ENCODE measurements at regions not wholly inside any gene's neighbourhood (a gene's known extent, or its start where the extent isn't known, plus 50 kb on each side); places are given as distances from the start of the nearest gene placed in this dataset.

DNA sequence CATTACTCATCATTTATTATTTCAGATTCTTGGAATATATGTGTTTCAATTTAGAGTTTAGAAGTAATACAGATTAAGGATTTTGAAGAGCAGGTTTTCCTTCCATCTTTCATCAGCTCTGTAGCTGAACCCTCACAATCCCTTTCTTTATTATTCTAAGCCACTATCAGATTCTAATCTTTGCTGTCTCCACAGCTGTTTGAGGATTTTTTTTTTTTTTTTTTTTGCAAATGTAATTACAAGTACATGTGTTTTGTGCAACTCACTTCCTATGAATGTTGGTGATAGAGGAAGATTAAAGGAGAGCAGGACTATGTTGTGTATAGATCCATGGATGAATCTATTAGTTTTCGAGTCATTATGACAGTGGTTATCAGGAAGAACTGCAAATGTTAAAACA lies 87.4 kb upstream of the TENM3 start:
- peaks cover 2% of the 10 kb centered on the region for H3K36me3 ChIP-seq (ENCODE audit: insufficient read depth, insufficient read length, low read length)
- H3K4me1 ChIP-seq (ENCODE audit: insufficient read depth, insufficient read length) = no peaks in the 10 kb centered on the region
- DNase-seq (ENCODE audit: low read depth, low spot score) = no peak
- no peaks in the 10 kb centered on the region for H3K27me3 ChIP-seq (ENCODE audit: insufficient read depth, insufficient read length)
- no peak overlapping the region for H3K9ac ChIP-seq (ENCODE audit: insufficient read length, low read depth)
- no peaks in the 10 kb centered on the region for H3K9me3 ChIP-seq (ENCODE audit: insufficient read depth, low read length)
- H3K4me3 ChIP-seq (ENCODE audit: insufficient read length, low read depth) = no peak overlapping the region
- TF ChIP-seq SUZ12 (IDR thresholded peaks at IDR 0.05; ENCODE audit: extremely low read depth, insufficient read depth, insufficient read length) = no peak
- no peak for TF ChIP-seq ZNF274 (IDR thresholded peaks at IDR 0.05; ENCODE audit: low read depth, low read length)
- no peak for TF ChIP-seq YY1 (IDR thresholded peaks at IDR 0.05; ENCODE audit: insufficient read depth, insufficient read length)

DNA sequence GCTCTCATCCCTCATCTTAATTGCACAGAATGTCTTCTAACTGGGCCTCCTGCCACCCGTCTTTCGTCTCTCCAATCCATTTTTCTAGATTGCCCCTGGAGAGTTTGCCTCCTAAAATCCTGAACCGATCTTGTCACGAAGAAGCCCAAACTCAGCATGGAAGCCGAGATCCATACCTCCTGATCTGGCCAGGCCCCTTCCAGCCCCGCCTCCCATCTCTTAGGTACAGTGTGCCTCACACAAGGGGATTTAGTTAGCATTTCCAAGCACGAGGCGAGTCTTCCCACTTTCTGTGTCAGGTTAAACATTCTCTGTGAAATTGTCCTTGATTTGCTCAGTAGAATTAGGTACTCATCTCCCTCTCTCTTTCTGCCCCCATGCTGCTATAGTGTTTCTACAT lies 80.0 kb upstream of the TENM3 start:
- no peaks in the 10 kb centered on the region for H3K4me1 ChIP-seq (ENCODE audit: insufficient read depth, insufficient read length)
- no peaks in the 10 kb centered on the region for H3K36me3 ChIP-seq (ENCODE audit: insufficient read depth, insufficient read length, low read length)
- TF ChIP-seq SUZ12 (IDR thresholded peaks at IDR 0.05; ENCODE audit: extremely low read depth, insufficient read depth, insufficient read length) (no peak), ZNF274 (IDR thresholded peaks at IDR 0.05; ENCODE audit: low read depth, low read length) (no peak), YY1 (IDR thresholded peaks at IDR 0.05; ENCODE audit: insufficient read depth, insufficient read length) (no peak)
- no peaks in the 10 kb centered on the region for H3K9me3 ChIP-seq (ENCODE audit: insufficient read depth, low read length)
- H3K4me3 ChIP-seq (ENCODE audit: insufficient read length, low read depth) = no peak overlapping the region
- H3K9ac ChIP-seq (ENCODE audit: insufficient read length, low read depth) = no peak overlapping the region
- no peaks in the 10 kb centered on the region for H3K27me3 ChIP-seq (ENCODE audit: insufficient read depth, insufficient read length)
- no peak for DNase-seq (ENCODE audit: low read depth, low spot score)

DNA sequence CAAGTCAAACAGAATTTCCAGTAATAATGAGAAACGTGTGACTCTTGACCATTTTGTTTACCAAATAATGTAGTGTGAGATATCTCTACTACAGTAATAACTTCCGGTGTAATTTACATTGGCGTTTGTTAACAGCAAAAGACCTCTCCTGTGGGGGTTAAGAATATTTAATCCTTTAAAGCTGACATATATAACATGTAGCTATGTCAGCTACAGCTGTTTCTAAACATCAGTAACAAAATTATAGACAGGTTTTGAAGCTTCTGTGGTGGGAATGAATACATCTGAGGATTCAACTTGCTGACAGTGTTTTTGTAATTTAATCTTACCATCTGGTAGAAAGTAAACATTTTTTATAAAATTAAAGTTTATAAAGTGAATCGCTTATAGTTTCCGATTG lies 73.6 kb upstream of the TENM3 start:
- Histone ChIP-seq H3K9me3 (ENCODE audit: insufficient read depth, low read length) (no peaks in the 10 kb centered on the region), H3K9ac (ENCODE audit: insufficient read length, low read depth) (no peak overlapping the region), H3K4me1 (ENCODE audit: insufficient read depth, insufficient read length) (no peaks in the 10 kb centered on the region), H3K27me3 (ENCODE audit: insufficient read depth, insufficient read length) (no peaks in the 10 kb centered on the region), H3K4me3 (ENCODE audit: insufficient read length, low read depth) (no peak overlapping the region), H3K36me3 (ENCODE audit: insufficient read depth, insufficient read length, low read length) (no peaks in the 10 kb centered on the region)
- TF ChIP-seq YY1 (IDR thresholded peaks at IDR 0.05; ENCODE audit: insufficient read depth, insufficient read length) (no peak), ZNF274 (IDR thresholded peaks at IDR 0.05; ENCODE audit: low read depth, low read length) (no peak), SUZ12 (IDR thresholded peaks at IDR 0.05; ENCODE audit: extremely low read depth, insufficient read depth, insufficient read length) (no peak)
- DNase-seq (ENCODE audit: low read depth, low spot score) = no peak

DNA sequence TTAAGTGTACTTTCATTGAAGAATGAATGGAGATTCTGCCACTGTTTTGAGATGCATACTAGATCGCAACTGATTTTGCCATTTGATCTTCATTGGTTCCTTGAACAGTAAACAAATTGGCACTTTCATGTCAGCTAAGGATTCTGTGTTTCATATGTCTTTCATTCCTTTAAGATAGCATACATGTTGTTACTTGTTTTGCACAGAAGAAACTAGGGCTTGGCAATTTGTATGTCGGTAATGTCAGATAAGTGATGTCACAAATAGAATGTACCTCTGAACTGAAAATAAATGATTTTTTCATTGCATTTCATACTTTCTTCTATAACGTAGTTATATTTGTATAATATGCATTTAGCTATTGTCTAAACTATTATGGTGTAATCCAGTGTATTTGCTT lies 73.2 kb upstream of the TENM3 start:
- H3K9me3 ChIP-seq (ENCODE audit: insufficient read depth, low read length) = no peaks in the 10 kb centered on the region
- H3K9ac ChIP-seq (ENCODE audit: insufficient read length, low read depth) = no peak overlapping the region
- no peak for DNase-seq (ENCODE audit: low read depth, low spot score)
- H3K4me3 ChIP-seq (ENCODE audit: insufficient read length, low read depth) = no peak overlapping the region
- no peaks in the 10 kb centered on the region for H3K27me3 ChIP-seq (ENCODE audit: insufficient read depth, insufficient read length)
- H3K36me3 ChIP-seq (ENCODE audit: insufficient read depth, insufficient read length, low read length) = no peaks in the 10 kb centered on the region
- TF ChIP-seq ZNF274 (IDR thresholded peaks at IDR 0.05; ENCODE audit: low read depth, low read length) (no peak), SUZ12 (IDR thresholded peaks at IDR 0.05; ENCODE audit: extremely low read depth, insufficient read depth, insufficient read length) (no peak), YY1 (IDR thresholded peaks at IDR 0.05; ENCODE audit: insufficient read depth, insufficient read length) (no peak)
- H3K4me1 ChIP-seq (ENCODE audit: insufficient read depth, insufficient read length) = no peaks in the 10 kb centered on the region

DNA sequence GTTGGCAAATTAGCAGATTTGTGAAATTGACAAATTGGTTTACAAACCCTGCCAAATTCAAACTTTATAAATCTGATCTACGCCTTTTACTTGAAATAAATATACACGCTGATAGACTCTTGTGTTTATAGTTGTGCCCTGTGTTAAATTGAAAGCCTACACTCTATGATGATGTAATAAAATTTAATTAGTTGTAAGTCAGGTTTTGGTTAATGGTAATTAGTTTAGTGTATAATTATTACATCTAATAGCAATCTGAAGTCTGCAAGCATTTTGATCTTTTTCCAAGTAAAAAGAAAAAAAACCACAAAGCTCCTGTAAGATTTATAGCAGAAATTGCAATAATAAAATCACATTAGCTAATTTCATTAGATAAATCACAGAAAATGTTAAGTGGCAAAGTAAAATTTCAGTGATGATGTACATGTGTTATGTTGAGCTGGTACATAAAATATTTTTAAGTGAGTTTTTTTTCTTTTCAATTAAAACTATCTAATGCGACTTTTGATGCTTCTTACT lies 72.7 kb upstream of the TENM3 start:
- no peak overlapping the region for H3K9ac ChIP-seq (ENCODE audit: insufficient read length, low read depth)
- no peaks in the 10 kb centered on the region for H3K4me1 ChIP-seq (ENCODE audit: insufficient read depth, insufficient read length)
- no peak overlapping the region for H3K4me3 ChIP-seq (ENCODE audit: insufficient read length, low read depth)
- H3K9me3 ChIP-seq (ENCODE audit: insufficient read depth, low read length) = no peaks in the 10 kb centered on the region
- H3K27me3 ChIP-seq (ENCODE audit: insufficient read depth, insufficient read length) = no peaks in the 10 kb centered on the region
- no peak for DNase-seq (ENCODE audit: low read depth, low spot score)
- TF ChIP-seq ZNF274 (IDR thresholded peaks at IDR 0.05; ENCODE audit: low read depth, low read length) = no peak
- no peak for TF ChIP-seq SUZ12 (IDR thresholded peaks at IDR 0.05; ENCODE audit: extremely low read depth, insufficient read depth, insufficient read length)
- TF ChIP-seq YY1 (IDR thresholded peaks at IDR 0.05; ENCODE audit: insufficient read depth, insufficient read length) = no peak
- H3K36me3 ChIP-seq (ENCODE audit: insufficient read depth, insufficient read length, low read length) = no peaks in the 10 kb centered on the region

DNA sequence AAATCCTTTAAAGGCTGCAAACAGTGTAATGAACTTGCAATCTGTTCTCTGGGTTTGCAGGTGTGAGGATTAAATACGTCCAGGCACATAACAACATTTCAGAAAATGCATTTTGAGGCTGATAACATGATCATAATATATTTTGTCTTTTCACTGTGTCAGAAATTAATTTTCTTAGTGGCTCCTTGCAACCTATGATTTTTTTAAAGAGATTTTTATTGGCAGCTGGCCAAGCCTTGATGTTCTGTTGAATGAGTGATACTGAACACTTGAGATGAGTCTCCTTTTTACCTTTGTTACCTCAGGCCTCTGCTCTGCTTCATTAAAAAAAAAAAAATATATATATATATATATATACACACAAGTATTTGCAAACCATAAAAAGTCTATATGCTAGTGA lies 68.2 kb upstream of the TENM3 start:
- TF ChIP-seq SUZ12 (IDR thresholded peaks at IDR 0.05; ENCODE audit: extremely low read depth, insufficient read depth, insufficient read length) (no peak), ZNF274 (IDR thresholded peaks at IDR 0.05; ENCODE audit: low read depth, low read length) (no peak), YY1 (IDR thresholded peaks at IDR 0.05; ENCODE audit: insufficient read depth, insufficient read length) (no peak)
- H3K36me3 ChIP-seq (ENCODE audit: insufficient read depth, insufficient read length, low read length) = no peaks in the 10 kb centered on the region
- no peaks in the 10 kb centered on the region for H3K9me3 ChIP-seq (ENCODE audit: insufficient read depth, low read length)
- H3K4me3 ChIP-seq (ENCODE audit: insufficient read length, low read depth) = no peak overlapping the region
- H3K4me1 ChIP-seq (ENCODE audit: insufficient read depth, insufficient read length) = no peaks in the 10 kb centered on the region
- no peaks in the 10 kb centered on the region for H3K27me3 ChIP-seq (ENCODE audit: insufficient read depth, insufficient read length)
- DNase-seq (ENCODE audit: low read depth, low spot score) = no peak
- H3K9ac ChIP-seq (ENCODE audit: insufficient read length, low read depth) = no peak overlapping the region

DNA sequence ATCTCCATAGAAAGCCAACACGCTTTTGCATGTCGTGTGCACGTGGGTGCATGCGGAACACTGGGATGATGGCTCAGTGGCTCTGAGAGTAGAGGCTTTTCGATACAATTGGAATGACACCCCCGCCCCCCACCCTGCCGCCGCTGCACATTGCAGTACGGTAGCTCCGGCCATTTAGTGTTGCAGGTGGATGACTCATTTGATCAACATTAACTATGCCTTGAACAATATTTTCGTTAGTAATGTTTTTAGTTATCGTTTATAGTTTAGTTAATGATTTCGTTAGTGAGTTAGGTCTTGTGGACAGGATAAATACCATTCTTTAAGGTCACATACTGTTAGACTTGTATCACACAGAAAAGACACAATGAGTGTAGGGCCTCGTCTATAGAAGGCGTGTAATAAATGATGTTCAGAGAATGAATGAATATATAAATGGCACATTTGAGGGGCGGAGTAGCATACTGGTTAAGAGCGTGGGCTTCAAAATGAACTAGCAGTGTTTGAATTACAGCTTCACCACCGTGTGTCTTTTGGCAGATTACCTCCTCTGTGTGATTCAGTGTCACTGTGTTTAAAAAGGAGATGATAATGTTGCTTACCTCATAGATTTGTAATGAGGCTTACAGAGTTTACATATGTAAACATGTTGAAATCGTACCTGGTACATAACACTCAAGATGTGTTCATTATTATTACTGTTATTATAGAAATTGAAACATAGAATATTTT lies 67.2 kb upstream of the TENM3 start:
- TF ChIP-seq SUZ12 (IDR thresholded peaks at IDR 0.05; ENCODE audit: extremely low read depth, insufficient read depth, insufficient read length) = no peak
- TF ChIP-seq ZNF274 (IDR thresholded peaks at IDR 0.05; ENCODE audit: low read depth, low read length) = no peak
- TF ChIP-seq YY1 (IDR thresholded peaks at IDR 0.05; ENCODE audit: insufficient read depth, insufficient read length) = no peak
- Histone ChIP-seq H3K36me3 (ENCODE audit: insufficient read depth, insufficient read length, low read length) (no peaks in the 10 kb centered on the region), H3K4me1 (ENCODE audit: insufficient read depth, insufficient read length) (no peaks in the 10 kb centered on the region), H3K4me3 (ENCODE audit: insufficient read length, low read depth) (no peak overlapping the region), H3K27me3 (ENCODE audit: insufficient read depth, insufficient read length) (no peaks in the 10 kb centered on the region), H3K9ac (ENCODE audit: insufficient read length, low read depth) (no peak overlapping the region), H3K9me3 (ENCODE audit: insufficient read depth, low read length) (no peaks in the 10 kb centered on the region)
- no peak for DNase-seq (ENCODE audit: low read depth, low spot score)

Data from NT2/D1 (cell line).